BJ (cell line): ENCODE measurements at regions not wholly inside any gene's neighbourhood (a gene's known extent, or its start where the extent isn't known, plus 50 kb on each side); places are given as distances from the start of the nearest gene placed in this dataset.

Experiments used
- CTCF ChIA-PET: fragments of 350-600 bp; formaldehyde crosslinking; extraction: SDS; loops from one replicate; lab custom pipeline; 2021; ENCODE audit warnings: antibody characterized with exemption, inconsistent platforms; lab: Yijun Ruan, JAX
- POLR2A ChIA-PET: fragments of 300-600 bp; sonication (Branson Sonifier 250); formaldehyde crosslinking; extraction: SDS; loops from one replicate; lab custom pipeline; 2021; ENCODE audit warnings: antibody characterized with exemption; lab: Charles Lee
- DNase-seq: peaks from one replicate; pipeline ENCODE4 v3.0.0-alpha.2; 2011; ENCODE audit warnings: low read depth
- H3K27me3 ChIP-seq: 2 replicates; pipeline ENCODE4 v1.6.0; 2011; ENCODE audit warnings: low read length; ENCODE audit not compliant: control insufficient read depth, insufficient read depth
- H3K36me3 ChIP-seq: 2 replicates; pipeline ENCODE4 v1.5.1; 2011; ENCODE audit warnings: low read length; ENCODE audit not compliant: control insufficient read depth, insufficient read depth
- H3K4me3 ChIP-seq: 2 replicates; pipeline ENCODE4 v1.5.1; 2011; ENCODE audit warnings: low read depth, mild to moderate bottlenecking, control low read depth, low read length
- CTCF ChIP-seq: IDR thresholded peaks from 2 replicates; pipeline ENCODE4 v1.5.1; 2011; ENCODE audit warnings: low read depth, mild to moderate bottlenecking, control low read depth, inconsistent platforms, low read length, moderate library complexity; ENCODE audit not compliant: insufficient read depth

- H3K27me3 ChIP-seq, result no peaks in the 10 kb centered on the region
- H3K4me3 ChIP-seq, result no peak overlapping the region
- no peaks in the 10 kb centered on the region for H3K36me3 ChIP-seq
- no peak for TF ChIP-seq CTCF
- ChIA-PET CTCF (interaction anchor here (0.6 kb wide), 2 partner anchors 35 to 258 kb away, joined by 3 to 5 read pairs; no protein-coding TSS in a partner anchor), POLR2A (no interaction called here)
- no peak for DNase-seq
These were observed 107.2 kb upstream of the PGRMC2 start for GRCh38 chr4:128394778-128395177.

GRCh38 chr4:128393101-128393704 is 105.6 kb upstream of the PGRMC2 start:
- no peak for TF ChIP-seq CTCF
- ChIA-PET CTCF (interaction anchor here (1.2 to 1.6 kb wide), 3 partner anchors 10 to 470 kb away, joined by 3 to 4 read pairs (median 3); no protein-coding TSS in a partner anchor), POLR2A (interaction anchor here (0.6 to 1.2 kb wide), 2 partner anchors 21 to 39 kb away, joined by 3 to 5 read pairs; no protein-coding TSS in a partner anchor)
- Histone ChIP-seq H3K27me3 (no peaks in the 10 kb centered on the region), H3K4me3 (no peak overlapping the region), H3K36me3 (no peaks in the 10 kb centered on the region)
- DNase-seq, result no peak

GRCh38 chr4:128390475-128390996 is 102.9 kb upstream of the PGRMC2 start:
- ChIA-PET CTCF (interaction anchor here (0.6 kb wide), 1 partner anchor 114 kb away, joined by 3 read pairs; no protein-coding TSS in a partner anchor), POLR2A (no interaction called here)
- H3K4me3 ChIP-seq, result no peak overlapping the region
- H3K36me3 ChIP-seq, result no peaks in the 10 kb centered on the region
- no peaks in the 10 kb centered on the region for H3K27me3 ChIP-seq
- no peak for DNase-seq
- TF ChIP-seq CTCF, result no peak

- H3K4me3 ChIP-seq, result no peak overlapping the region
- H3K27me3 ChIP-seq, result no peaks in the 10 kb centered on the region
- CTCF ChIA-PET, result no interaction called here
- no peaks in the 10 kb centered on the region for H3K36me3 ChIP-seq
- POLR2A ChIA-PET, result no interaction called here
- no peak for TF ChIP-seq CTCF
- DNase-seq, result no peak
These were observed 101.2 kb upstream of the PGRMC2 start for GRCh38 chr4:128388796-128389195.

GRCh38 chr4:128388352-128388630 is 100.7 kb upstream of the PGRMC2 start:
- POLR2A ChIA-PET, result no interaction called here
- no peak for TF ChIP-seq CTCF
- no peak for DNase-seq

More at GRCh38 chr4:128388352-128388630, 100.7 kb upstream of the PGRMC2 start:
- Histone ChIP-seq H3K27me3 (no peaks in the 10 kb centered on the region), H3K36me3 (no peaks in the 10 kb centered on the region), H3K4me3 (no peak overlapping the region)
- CTCF ChIA-PET, result no interaction called here
